H9 (cell line): ENCODE measurements at regions not wholly inside any gene's neighbourhood (a gene's known extent, or its start where the extent isn't known, plus 50 kb on each side); places are given as distances from the start of the nearest gene placed in this dataset.

Source experiments
- DNase-seq: peaks from one replicate; pipeline ENCODE4 v3.0.0-alpha.2; 2017
- H2AFZ ChIP-seq: one replicate; pipeline ENCODE4 v1.6.1; 2013; ENCODE audit warnings: mild to moderate bottlenecking, low read length, control low read depth, moderate library complexity
- H2AK5ac ChIP-seq: 2 replicates; pipeline ENCODE4 v1.6.1; 2013; ENCODE audit warnings: low read length, control low read depth, mixed read lengths; ENCODE audit not compliant: insufficient read length
- H2BK120ac ChIP-seq: one replicate; pipeline ENCODE4 v1.6.1; 2013; ENCODE audit warnings: low read depth, mild to moderate bottlenecking, low read length, control low read depth, inconsistent platforms; ENCODE audit not compliant: poor library complexity, severe bottlenecking
- H2BK12ac ChIP-seq: 2 replicates; pipeline ENCODE4 v1.6.1; 2013; ENCODE audit warnings: low read length, control low read depth, mixed read lengths, low read depth; ENCODE audit not compliant: insufficient read length
- H2BK15ac ChIP-seq: 2 replicates; pipeline ENCODE4 v1.6.1; 2013; ENCODE audit warnings: low read depth, low read length, control low read depth
- H2BK20ac ChIP-seq: one replicate; pipeline ENCODE4 v1.6.1; 2013; ENCODE audit warnings: low read depth, mild to moderate bottlenecking, low read length, control low read depth, inconsistent platforms; ENCODE audit not compliant: poor library complexity, severe bottlenecking
- H2BK5ac ChIP-seq: 2 replicates; pipeline ENCODE4 v1.6.1; 2013; ENCODE audit warnings: low read length, control low read depth, mixed read lengths; ENCODE audit not compliant: insufficient read length
- H3K14ac ChIP-seq: 2 replicates; pipeline ENCODE4 v1.6.1; 2013; ENCODE audit warnings: low read length, control low read depth; ENCODE audit not compliant: insufficient read depth
- H3K18ac ChIP-seq: 2 replicates; pipeline ENCODE4 v1.6.1; 2013; ENCODE audit warnings: low read depth, mild to moderate bottlenecking, mixed read lengths, low read length, control low read depth; ENCODE audit not compliant: insufficient read length
- H3K23ac ChIP-seq: 2 replicates; pipeline ENCODE4 v1.6.1; 2013; ENCODE audit warnings: low read length, control low read depth, mixed read lengths, low read depth; ENCODE audit not compliant: insufficient read length
- H3K23me2 ChIP-seq: 2 replicates; pipeline ENCODE4 v1.6.1; 2013; ENCODE audit warnings: low read depth, mild to moderate bottlenecking, mixed read lengths, low read length, control low read depth; ENCODE audit not compliant: insufficient read length, poor library complexity, severe bottlenecking
- H3K27ac ChIP-seq: 2 replicates; pipeline ENCODE4 v1.5.1; 2013; ENCODE audit warnings: low read length, control low read depth, mixed read lengths, low read depth; ENCODE audit not compliant: insufficient read length
- H3K27me3 ChIP-seq: 2 replicates; pipeline ENCODE4 v1.6.1; 2013; ENCODE audit warnings: low read length, control low read depth, inconsistent platforms; ENCODE audit not compliant: insufficient read depth
- H3K4ac ChIP-seq: 2 replicates; pipeline ENCODE4 v1.6.1; 2013; ENCODE audit warnings: low read depth, mild to moderate bottlenecking, control low read depth, inconsistent platforms, low read length, moderate library complexity
- H3K4me1 ChIP-seq: 2 replicates; pipeline ENCODE4 v1.6.1; 2013; ENCODE audit warnings: low read length, control low read depth, inconsistent platforms; ENCODE audit not compliant: insufficient read depth
- H3K4me2 ChIP-seq: 2 replicates; pipeline ENCODE4 v1.6.1; 2013; ENCODE audit warnings: low read length, control low read depth, mixed read lengths; ENCODE audit not compliant: insufficient read length, insufficient read depth
- H3K56ac ChIP-seq: 2 replicates; pipeline ENCODE4 v1.6.1; 2013; ENCODE audit warnings: low read depth, mild to moderate bottlenecking, mixed read lengths, low read length, control low read depth; ENCODE audit not compliant: insufficient read length
- H3K79me1 ChIP-seq: 2 replicates; pipeline ENCODE4 v1.6.1; 2013; ENCODE audit warnings: low read depth, mild to moderate bottlenecking, moderate library complexity, low read length, control low read depth, inconsistent platforms; ENCODE audit not compliant: insufficient read depth, poor library complexity, severe bottlenecking
- H3K79me2 ChIP-seq: 2 replicates; pipeline ENCODE4 v1.6.1; 2013; ENCODE audit warnings: low read length, control low read depth, inconsistent platforms; ENCODE audit not compliant: insufficient read depth
- H3K9ac ChIP-seq: 2 replicates; pipeline ENCODE4 v1.6.1; 2013; ENCODE audit warnings: low read length, control low read depth, mixed read lengths; ENCODE audit not compliant: insufficient read length; ENCODE audit errors: extremely low read depth
- H3K9me3 ChIP-seq: one replicate; pipeline ENCODE4 v1.6.1; 2013; ENCODE audit warnings: low read depth, low read length, inconsistent platforms; ENCODE audit not compliant: control insufficient read depth
- H3T11ph ChIP-seq: one replicate; pipeline ENCODE4 v1.6.1; 2013; ENCODE audit warnings: mild to moderate bottlenecking, low read length, control low read depth, inconsistent platforms
- H4K20me1 ChIP-seq: one replicate; pipeline ENCODE4 v1.6.1; 2013; ENCODE audit not compliant: control insufficient read depth, insufficient read length, insufficient read depth
- H4K5ac ChIP-seq: 2 replicates; pipeline ENCODE4 v1.6.1; 2013; ENCODE audit warnings: low read depth, mild to moderate bottlenecking, mixed read lengths, low read length, control low read depth; ENCODE audit not compliant: insufficient read length
- H4K8ac ChIP-seq: replicated peaks from 2 replicates; pipeline ENCODE4 v1.6.1; 2013; ENCODE audit warnings: low read length, control low read depth, mixed read lengths, low read depth; ENCODE audit not compliant: insufficient read length
- H4K91ac ChIP-seq: 2 replicates; pipeline ENCODE4 v1.6.1; 2013; ENCODE audit warnings: low read depth, mild to moderate bottlenecking, moderate library complexity, mixed read lengths, low read length, control low read depth; ENCODE audit not compliant: insufficient read length
- H3K27ac Mint-ChIP-seq, 3 experiments: 2 replicates in 2 of 3; 3 replicates in 1 of 3; pipeline ENCODE4 v1.8.0; 2020 to 2021; ENCODE audit warnings: mixed read lengths in 3 of 3, mild to moderate bottlenecking in 1 of 3, moderate library complexity in 1 of 3
- H3K27me3 Mint-ChIP-seq: 2 replicates; pipeline ENCODE4 v1.8.0; 2021; ENCODE audit warnings: low read depth, mild to moderate bottlenecking, moderate library complexity, mixed read lengths
- H3K36me3 Mint-ChIP-seq, 3 experiments: 2 replicates in 2 of 3; 3 replicates in 1 of 3; pipeline ENCODE4 v1.8.0; 2020 to 2021; ENCODE audit warnings: low read depth in 3 of 3, mixed read lengths in 3 of 3; ENCODE audit not compliant: insufficient read depth in 1 of 3
- H3K4me1 Mint-ChIP-seq, 2 experiments: 2 replicates each; pipeline ENCODE4 v1.8.0; 2020; ENCODE audit warnings: mixed read lengths in 2 of 2
- H3K4me3 Mint-ChIP-seq, 2 experiments: 2 replicates in 1 of 2; 3 replicates in 1 of 2; pipeline ENCODE4 v1.8.0; 2020 to 2021; ENCODE audit warnings: mild to moderate bottlenecking in 2 of 2, mixed read lengths in 2 of 2, moderate library complexity in 1 of 2
- H3K9me3 Mint-ChIP-seq, 2 experiments: 2 replicates in 1 of 2; 3 replicates in 1 of 2; pipeline ENCODE4 v1.8.0; 2020; ENCODE audit warnings: mild to moderate bottlenecking in 2 of 2, mixed read lengths in 2 of 2, moderate library complexity in 1 of 2
- WGBS: extraction: QIAGEN DNeasy Blood & Tissue Kit; methylation state at CpG from one replicate; pipeline ENCODE4 v1.1.7; 2013; ENCODE audit warnings: missing lambda C conversion rate, low lambda C conversion rate, mixed read lengths; ENCODE audit not compliant: insufficient read length; ENCODE audit errors: extremely low coverage; 5-methylcytosine and 5-hydroxymethylcytosine counted together
- TF ChIP-seq, protein P1 (sequence below): fragments of 200-600 bp; sonication (generic); conservative IDR thresholded peaks from 3 replicates; pipeline ENCODE4 v1.8.0; 2021; ENCODE audit warnings: antibody characterized with exemption, mild to moderate bottlenecking

DNA sequence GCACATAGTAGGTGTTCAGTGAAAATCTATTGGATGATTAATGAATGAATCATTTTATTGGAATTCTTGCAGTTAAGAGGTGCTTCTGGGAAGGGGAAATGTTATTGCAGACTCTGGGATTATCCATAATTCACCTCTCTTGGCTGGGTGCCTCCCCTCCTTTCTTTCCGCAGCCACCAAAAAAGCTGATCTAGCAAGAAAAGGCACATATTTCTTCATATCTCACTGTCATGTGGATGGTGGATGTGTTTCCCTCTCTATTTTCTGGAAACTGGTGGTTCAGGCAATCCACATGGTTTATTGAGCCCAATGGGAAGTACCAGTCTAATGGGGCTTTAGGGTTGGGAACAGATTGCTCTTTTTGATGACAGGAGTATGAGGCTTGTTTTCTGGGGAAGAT, 151.1 kb upstream of the ROPN1 start:
- Histone ChIP-seq H3K4me2 (no peak overlapping the region), H3K18ac (no peak overlapping the region), H2AFZ (no peak overlapping the region), H3K23ac (no peak overlapping the region), H3K79me1 (no peaks in the 10 kb centered on the region), H3K79me2 (no peaks in the 10 kb centered on the region), H3K4ac (no peak overlapping the region), H2AK5ac (no peak overlapping the region), H3T11ph (no peak overlapping the region), H3K9ac (no peak overlapping the region), H3K9me3 (no peaks in the 10 kb centered on the region), H2BK120ac (no peak overlapping the region), H2BK15ac (no peak overlapping the region), H3K14ac (no peak overlapping the region), H2BK5ac (no peak overlapping the region), H3K27ac (no peak overlapping the region), H4K8ac (no peak overlapping the region), H4K91ac (no peak overlapping the region), H3K4me1 (no peaks in the 10 kb centered on the region), H3K56ac (no peak overlapping the region), H2BK20ac (no peak overlapping the region), H4K5ac (no peak overlapping the region), H2BK12ac (no peak overlapping the region), H3K23me2 (no peaks in the 10 kb centered on the region), H4K20me1 (no peaks in the 10 kb centered on the region), H3K27me3 (no peaks in the 10 kb centered on the region)
- TF ChIP-seq, protein P1, sequence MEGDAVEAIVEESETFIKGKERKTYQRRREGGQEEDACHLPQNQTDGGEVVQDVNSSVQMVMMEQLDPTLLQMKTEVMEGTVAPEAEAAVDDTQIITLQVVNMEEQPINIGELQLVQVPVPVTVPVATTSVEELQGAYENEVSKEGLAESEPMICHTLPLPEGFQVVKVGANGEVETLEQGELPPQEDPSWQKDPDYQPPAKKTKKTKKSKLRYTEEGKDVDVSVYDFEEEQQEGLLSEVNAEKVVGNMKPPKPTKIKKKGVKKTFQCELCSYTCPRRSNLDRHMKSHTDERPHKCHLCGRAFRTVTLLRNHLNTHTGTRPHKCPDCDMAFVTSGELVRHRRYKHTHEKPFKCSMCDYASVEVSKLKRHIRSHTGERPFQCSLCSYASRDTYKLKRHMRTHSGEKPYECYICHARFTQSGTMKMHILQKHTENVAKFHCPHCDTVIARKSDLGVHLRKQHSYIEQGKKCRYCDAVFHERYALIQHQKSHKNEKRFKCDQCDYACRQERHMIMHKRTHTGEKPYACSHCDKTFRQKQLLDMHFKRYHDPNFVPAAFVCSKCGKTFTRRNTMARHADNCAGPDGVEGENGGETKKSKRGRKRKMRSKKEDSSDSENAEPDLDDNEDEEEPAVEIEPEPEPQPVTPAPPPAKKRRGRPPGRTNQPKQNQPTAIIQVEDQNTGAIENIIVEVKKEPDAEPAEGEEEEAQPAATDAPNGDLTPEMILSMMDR, result no peak
- Mint-ChIP-seq H3K27ac (no peak overlapping the region; a peak in 1 of 7 replicates), H3K9me3 (no peaks in the 10 kb centered on the region), H3K4me1 (peaks cover 10 to 12% of the 10 kb centered on the region in 2 experiments), H3K36me3 (no peaks in the 10 kb centered on the region), H3K4me3 (no peak overlapping the region), H3K27me3 (no peaks in the 10 kb centered on the region)
- no peak for DNase-seq
- WGBS, result no CpG with 5 or more reads among the region's 1 CpG
